SK-N-SH (cell line): ENCODE measurements at regions not wholly inside any gene's neighbourhood (a gene's known extent, or its start where the extent isn't known, plus 50 kb on each side); places are given as distances from the start of the nearest gene placed in this dataset.

Experiments
- CTCF ChIP-seq: fragments of 200-600 bp; sonication (generic); IDR thresholded peaks from 2 replicates; pipeline ENCODE4 v1.6.1; 2017; ENCODE audit warnings: antibody characterized with exemption, mild to moderate bottlenecking, moderate library complexity
- ELF1 ChIP-seq: IDR thresholded peaks from 2 replicates; pipeline ENCODE4 v1.4.0; 2012
- EZH2phosphoT487 ChIP-seq: fragments of 200-600 bp; sonication (generic); IDR thresholded peaks from 2 replicates; pipeline ENCODE4 v1.6.1; 2017; ENCODE audit warnings: low read depth, mixed run types, mild to moderate bottlenecking, antibody characterized with exemption, moderate library complexity, borderline replicate concordance
- FOXJ3 ChIP-seq: sonication (generic); formaldehyde crosslinking; IDR thresholded peaks from 2 replicates; pipeline ENCODE4 v1.5.1; 2020; ENCODE audit warnings: mild to moderate bottlenecking, missing genetic modification reagents
- IRF3 ChIP-seq: fragments of 150-350 bp; IDR thresholded peaks from 2 replicates; pipeline ENCODE4 v1.6.1; 2016; ENCODE audit warnings: mild to moderate bottlenecking, low read depth, low read length
- JUND ChIP-seq: IDR thresholded peaks from 2 replicates; pipeline ENCODE4 v1.4.0; 2012
- RAD21 ChIP-seq: IDR thresholded peaks from 2 replicates; pipeline ENCODE4 v1.6.1; 2012; ENCODE audit warnings: mild to moderate bottlenecking, low read length
- RCOR1 ChIP-seq: fragments of 150-350 bp; IDR thresholded peaks from 2 replicates; pipeline ENCODE4 v1.6.1; 2017; ENCODE audit warnings: antibody characterized with exemption, low read length
- TAF1 ChIP-seq: IDR thresholded peaks from 2 replicates; pipeline ENCODE4 v1.6.1; 2012; ENCODE audit warnings: low read depth, mild to moderate bottlenecking, low read length, moderate library complexity, borderline replicate concordance
- USF2 ChIP-seq: fragments of 150-350 bp; IDR thresholded peaks from 2 replicates; pipeline ENCODE4 v1.6.1; 2017; ENCODE audit warnings: antibody characterized with exemption, low read length, low read depth, borderline replicate concordance
- TF ChIP-seq, protein P1 (sequence below): IDR thresholded peaks from 2 replicates; pipeline ENCODE4 v1.4.0; 2012; ENCODE audit warnings: low read depth

DNA sequence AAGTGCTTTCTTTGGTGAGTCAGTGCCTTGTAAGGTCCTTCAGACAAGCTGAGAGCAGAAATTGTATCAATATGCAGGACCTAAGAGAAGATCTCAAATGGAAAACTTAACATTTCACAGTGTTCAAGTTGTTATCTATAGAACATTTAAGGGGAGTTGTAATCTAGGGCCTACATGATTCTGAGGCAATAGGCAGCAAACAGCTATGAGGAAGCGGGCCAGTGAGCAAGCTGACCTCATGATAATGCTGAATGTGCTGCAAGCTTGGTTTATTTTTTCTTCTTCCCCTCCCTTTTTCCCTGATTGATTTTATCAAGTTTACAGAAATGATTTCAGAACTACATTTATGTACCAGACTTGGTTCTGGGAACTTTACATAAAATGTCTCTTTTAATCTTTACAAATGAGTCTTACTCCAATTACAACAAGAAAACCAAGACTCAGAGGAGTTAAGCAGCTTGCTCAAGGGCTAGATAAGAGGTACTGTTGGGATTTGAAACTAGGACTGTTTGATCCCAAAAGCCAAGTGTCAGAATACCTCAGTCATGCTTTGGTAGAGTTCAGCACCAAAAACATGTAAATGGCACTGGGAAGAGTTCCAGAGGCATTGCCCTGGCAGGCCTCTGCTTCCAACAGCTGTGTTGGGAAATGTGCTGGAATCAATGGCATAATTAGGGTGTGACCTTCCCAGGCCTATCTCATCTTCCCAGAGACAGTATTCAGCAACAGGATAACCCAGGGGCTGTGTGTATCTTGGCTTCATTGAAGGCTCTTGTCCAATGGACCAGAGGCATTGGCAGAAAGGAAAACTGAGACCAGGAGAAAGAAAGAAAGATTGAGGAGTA is 130.1 kb downstream of the LRRC70 start:
- TF ChIP-seq FOXJ3 (CRISPR knock-in tag) (no peak), CTCF (no peak), RAD21 (no peak), RCOR1 (no peak), TAF1 (no peak), JUND (no peak), ELF1 (no peak), IRF3 (no peak), EZH2phosphoT487 (no peak), USF2 (no peak)
- TF ChIP-seq, protein P1, sequence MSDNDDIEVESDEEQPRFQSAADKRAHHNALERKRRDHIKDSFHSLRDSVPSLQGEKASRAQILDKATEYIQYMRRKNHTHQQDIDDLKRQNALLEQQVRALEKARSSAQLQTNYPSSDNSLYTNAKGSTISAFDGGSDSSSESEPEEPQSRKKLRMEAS = no peak
